LNCAP (cell line): ENCODE measurements at regions not wholly inside any gene's neighbourhood (a gene's known extent, or its start where the extent isn't known, plus 50 kb on each side); places are given as distances from the start of the nearest gene placed in this dataset.

Source experiments
- CTCF ChIP-seq: fragments of 450-650 bp; IDR thresholded peaks from 2 replicates; pipeline ENCODE4 v1.5.1; 2017; ENCODE audit warnings: mild to moderate bottlenecking

GRCh38 chr1:96901783-96902363, 180.3 kb downstream of the PTBP2 start:
- no peak for TF ChIP-seq CTCF

GRCh38 chr1:96912248-96912647, 190.7 kb downstream of the PTBP2 start:
- TF ChIP-seq CTCF, result no peak

- TF ChIP-seq CTCF, result no peak
These were observed 196.8 kb downstream of the PTBP2 start for GRCh38 chr1:96918406-96918805.

GRCh38 chr1:96922181-96922580, 200.6 kb downstream of the PTBP2 start:
- TF ChIP-seq CTCF, result no peak

GRCh38 chr1:96923753-96924152, 202.2 kb downstream of the PTBP2 start:
- TF ChIP-seq CTCF, result no peak

- no peak for TF ChIP-seq CTCF
These were observed 204.6 kb downstream of the PTBP2 start for GRCh38 chr1:96926176-96926575.

GRCh38 chr1:96927125-96927524, 205.5 kb downstream of the PTBP2 start:
- TF ChIP-seq CTCF, result no peak

GRCh38 chr1:96931136-96931535, 209.6 kb downstream of the PTBP2 start:
- TF ChIP-seq CTCF, result no peak
